GM18873 (cell line): ENCODE measurements at regions not wholly inside any gene's neighbourhood (a gene's known extent, or its start where the extent isn't known, plus 50 kb on each side); places are given as distances from the start of the nearest gene placed in this dataset.
"Not testable (repeated sequence)": the region's sequence is repeated elsewhere in the genome, so short reads cannot be mapped to it uniquely, and the experiment has no call there.

ENCODE experiments used
- ATAC-seq: cut with Tn5 transposase; IDR thresholded peaks from one replicate; pipeline ENCODE4 v1.9.1; 2021; ENCODE audit warnings: mild to moderate bottlenecking, moderate library complexity, moderate number of reproducible peaks; ENCODE audit not compliant: unreplicated experiment, low FRiP score

DNA sequence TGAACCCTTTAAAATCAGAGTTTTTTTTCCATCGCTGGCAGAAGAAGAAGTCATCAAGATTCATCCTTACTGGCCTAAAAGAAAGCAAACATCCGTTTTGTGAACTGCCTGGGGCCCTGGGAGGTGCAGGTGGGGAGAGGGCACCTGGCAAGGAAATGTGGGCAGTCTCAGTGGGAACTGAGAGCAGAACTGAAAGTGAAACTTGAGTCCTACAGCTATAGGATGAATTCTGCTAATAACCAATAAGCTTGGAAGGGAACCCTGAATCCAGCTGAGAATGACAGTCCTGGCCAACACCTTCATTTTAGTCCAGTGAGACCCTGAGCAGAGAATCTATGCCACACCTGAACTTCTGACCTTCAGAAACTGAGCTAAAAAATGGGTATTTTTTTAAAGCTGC is 130.1 kb upstream of the ASCC3 start:
- ATAC-seq, result peak; percentile 97

GRCh38 chr6:101013612-101014195 is 132.6 kb upstream of the ASCC3 start:
- no peak for ATAC-seq

- ATAC-seq, result no peak
These were observed 134.4 kb upstream of the ASCC3 start for GRCh38 chr6:101015541-101015940.

DNA sequence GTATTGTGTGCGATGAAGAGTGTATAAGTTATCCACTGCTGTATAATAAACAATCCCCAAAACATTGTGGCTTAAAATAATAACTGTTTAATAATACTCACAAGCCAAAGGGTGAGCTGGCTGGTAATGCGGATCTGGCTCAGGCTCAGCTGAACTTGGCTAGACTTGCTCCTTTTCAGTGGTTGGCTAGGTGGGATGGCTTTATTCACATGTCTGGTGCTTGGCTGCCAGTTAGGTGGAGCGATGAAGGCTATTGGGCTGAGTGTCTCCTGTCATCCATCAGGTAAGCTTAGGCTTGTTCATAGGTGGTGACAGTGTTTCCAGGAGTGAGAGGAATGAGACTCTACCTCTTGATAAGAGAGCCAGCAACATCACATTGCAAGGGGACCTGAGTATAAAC is 135.0 kb upstream of the ASCC3 start:
- no peak for ATAC-seq

DNA sequence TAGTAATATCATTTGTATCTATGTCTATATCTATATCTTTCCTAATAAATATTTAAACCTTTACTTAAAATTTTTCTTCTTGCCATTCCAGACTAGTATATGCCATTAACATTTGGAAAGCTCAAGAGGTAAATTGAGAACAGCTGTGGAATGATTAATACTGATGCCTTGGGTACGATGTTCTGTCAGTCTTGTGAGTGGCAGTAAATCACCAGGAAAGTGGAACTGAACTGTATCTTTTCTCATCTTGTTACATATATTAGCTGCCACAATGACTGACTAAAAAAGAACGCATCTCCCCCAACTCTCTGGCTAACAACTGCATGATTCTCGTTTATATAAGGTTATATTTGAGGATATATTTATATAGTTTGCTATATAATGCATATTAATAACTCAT is 137.0 kb upstream of the ASCC3 start:
- ATAC-seq, result no peak

GRCh38 chr6:101021504-101021903 is 140.4 kb upstream of the ASCC3 start:
- ATAC-seq, result no peak

DNA sequence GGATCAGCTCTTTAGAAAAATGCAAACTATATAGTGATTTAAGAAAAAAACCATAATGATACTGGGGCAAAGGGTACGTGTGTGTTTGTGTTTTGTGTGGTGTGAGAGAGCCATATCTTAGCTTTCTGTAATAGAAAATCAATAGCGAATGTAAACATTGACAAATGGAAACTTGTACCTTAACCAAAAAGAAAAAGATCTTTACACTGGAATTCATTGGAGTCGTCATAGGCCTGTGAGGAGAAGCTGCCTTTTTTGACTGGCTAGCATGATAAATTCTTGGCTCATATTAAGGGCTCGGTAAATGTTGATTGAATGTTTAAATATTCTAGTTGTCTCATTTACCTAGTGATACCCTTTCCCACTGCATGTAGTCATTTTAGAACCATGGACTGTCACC is 161.8 kb upstream of the ASCC3 start:
- no peak for ATAC-seq

GRCh38 chr6:101058296-101058695 is 177.2 kb upstream of the ASCC3 start:
- no peak for ATAC-seq

DNA sequence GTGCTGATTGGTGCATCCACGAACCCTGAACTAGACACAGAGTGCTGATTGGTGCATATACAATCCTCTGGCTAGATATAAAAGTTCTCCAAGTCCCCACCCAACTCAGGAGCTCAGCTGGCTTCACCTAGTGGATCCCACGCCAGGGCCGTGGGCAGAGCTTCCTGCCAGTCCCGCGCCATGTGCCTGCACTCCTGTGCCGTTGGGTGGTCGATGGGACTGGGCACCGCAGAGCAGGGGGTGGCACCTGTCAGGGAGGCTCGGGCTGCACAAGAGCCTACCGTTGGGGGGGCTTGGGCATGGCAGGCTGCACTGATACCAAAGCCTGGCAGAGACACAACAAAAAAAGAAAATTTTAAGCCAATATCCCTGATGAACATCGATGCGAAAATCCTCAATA is 185.4 kb upstream of the ASCC3 start:
- ATAC-seq, result no peak

DNA sequence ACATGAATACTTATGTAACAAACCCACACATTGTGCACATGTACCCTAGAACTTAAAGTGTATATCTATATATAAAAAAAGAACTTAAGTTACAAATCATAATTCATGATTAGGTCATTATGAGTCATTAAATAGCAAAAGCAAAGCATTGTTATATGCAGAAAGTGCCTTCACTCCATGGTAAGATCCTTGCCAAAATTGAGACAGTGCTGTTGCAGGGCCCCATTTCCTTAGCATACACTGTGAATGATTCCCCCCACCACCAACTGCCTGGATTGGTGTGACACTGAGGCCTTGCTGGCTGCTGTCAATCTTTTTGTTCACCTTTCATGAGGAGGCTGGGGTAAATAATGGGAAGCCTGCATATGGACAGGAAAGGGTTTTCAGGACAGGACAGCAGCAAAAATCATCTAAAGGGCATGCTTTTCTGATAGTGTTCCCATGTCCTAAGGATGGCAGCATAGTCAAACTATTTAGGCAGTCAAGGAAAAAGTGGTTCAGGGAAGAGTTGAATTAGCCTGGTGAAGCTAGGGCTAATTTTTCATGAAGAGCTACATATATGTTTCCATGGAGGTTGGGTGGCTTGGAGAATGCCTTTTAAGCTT is 188.2 kb upstream of the ASCC3 start:
- no peak for ATAC-seq

GRCh38 chr6:101070044-101070608 is 189.0 kb upstream of the ASCC3 start:
- ATAC-seq, result no peak

GRCh38 chr6:101077344-101077743 is 196.2 kb upstream of the ASCC3 start:
- no peak for ATAC-seq

GRCh38 chr6:101079696-101080270 is 198.7 kb upstream of the ASCC3 start:
- ATAC-seq, result no peak

- ATAC-seq, result no peak
These were observed 199.5 kb upstream of the ASCC3 start for GRCh38 chr6:101080597-101080996.

GRCh38 chr6:101083533-101084175 is 202.5 kb upstream of the ASCC3 start:
- ATAC-seq, result no peak

DNA sequence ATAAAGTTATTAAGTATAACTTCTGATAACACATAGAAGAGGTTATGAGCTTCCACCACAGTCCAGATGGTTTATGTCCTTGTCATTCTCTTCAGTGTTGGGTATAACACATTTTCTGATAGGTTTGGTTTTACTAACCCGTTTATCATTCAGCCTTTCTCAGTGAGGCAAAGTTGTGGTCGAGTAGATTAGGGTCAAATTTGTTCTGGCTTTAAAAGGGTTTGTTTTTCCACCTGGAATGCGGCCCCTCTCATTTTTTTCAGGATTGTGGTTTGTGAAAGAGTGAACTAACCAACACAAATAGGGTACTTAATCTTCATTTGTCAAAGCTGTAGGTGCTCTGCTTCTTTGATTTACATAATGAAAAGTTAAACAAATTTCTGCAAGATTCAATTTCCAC is 204.2 kb upstream of the ASCC3 start:
- ATAC-seq, result no peak

GRCh38 chr6:101086473-101086872 is 205.3 kb upstream of the ASCC3 start:
- ATAC-seq, result no peak

GRCh38 chr6:101088594-101088993 is 207.5 kb upstream of the ASCC3 start:
- no peak for ATAC-seq

DNA sequence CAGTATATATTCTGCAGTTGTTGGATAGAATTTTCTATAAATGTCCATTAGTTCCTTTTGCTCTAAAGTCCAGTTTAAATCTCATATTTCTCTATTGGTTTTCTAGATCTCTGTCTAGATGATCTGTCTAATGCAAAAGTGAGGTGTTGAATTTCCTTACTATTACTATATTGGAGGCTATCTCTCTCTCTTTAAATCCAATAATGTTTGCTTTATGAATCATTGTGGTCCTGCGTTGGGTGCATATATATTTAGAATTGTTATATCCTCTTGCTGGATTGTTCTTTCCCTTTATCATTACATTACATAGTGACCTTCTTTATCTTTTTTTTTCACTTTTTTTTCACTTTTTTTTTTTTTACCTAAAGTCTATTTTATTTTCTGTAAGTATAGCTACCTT is 208.5 kb upstream of the ASCC3 start:
- no peak for ATAC-seq

DNA sequence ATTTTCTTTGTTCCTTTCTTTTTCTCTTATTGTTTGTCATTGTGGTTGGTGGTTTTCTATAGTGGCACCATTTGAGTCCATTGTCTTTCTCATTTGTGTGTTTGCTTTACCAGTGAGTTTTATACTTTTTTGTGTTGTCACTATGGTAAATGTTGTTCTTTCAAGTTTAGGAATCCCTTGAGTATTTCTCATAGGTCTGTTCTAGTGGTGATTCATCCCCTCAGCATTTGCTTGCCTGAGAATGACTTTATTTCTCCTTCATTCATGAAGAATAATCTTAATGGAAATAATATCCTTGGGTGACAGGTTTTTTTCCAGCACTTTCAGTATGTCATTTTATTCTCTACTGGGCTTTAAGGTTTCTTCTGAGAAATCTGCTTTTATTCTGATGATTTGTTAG is 209.2 kb upstream of the ASCC3 start:
- no peak for ATAC-seq

DNA sequence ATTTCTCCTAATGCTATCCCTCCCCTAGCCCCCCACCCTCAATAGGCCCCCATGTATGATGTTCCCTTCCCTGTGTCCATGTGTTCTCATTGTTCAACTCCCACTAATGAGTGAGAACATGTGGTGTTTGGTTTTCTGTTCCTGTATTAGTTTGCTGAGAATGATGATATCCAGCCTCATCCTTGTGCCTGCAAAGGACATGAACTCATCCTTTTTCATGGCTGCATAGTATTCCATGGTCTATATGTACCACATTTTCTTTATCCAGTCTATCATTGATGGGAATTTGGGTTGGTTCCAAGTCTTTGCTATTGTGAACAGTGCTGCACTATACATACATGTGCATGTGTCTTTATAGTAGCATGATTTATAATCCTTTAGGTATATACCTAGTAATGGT is 217.5 kb upstream of the ASCC3 start:
- not testable (repeated sequence) for ATAC-seq

DNA sequence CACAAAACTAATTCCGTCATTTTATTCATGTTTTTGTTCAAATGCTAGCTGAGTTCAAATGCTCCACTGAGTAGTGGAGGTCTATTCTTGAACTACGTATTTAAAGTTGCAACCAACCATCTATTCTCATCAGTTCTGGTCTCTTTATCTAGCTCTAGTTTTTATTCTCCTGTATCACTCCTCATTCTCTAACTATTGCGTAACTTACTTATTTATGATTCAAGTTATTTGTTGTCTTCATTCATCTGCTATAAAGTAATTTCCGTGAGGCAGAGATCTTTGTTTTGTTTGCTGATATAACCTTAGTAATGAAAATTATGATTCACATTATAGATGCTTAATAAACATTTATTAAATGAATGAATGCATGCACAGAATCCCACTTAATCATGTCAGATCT is 221.6 kb upstream of the ASCC3 start:
- ATAC-seq, result no peak
